Retina (tissue), 1 donor: ENCODE measurements at regions not wholly inside any gene's neighbourhood (a gene's known extent, or its start where the extent isn't known, plus 50 kb on each side); places are given as distances from the start of the nearest gene placed in this dataset.
"Not testable (repeated sequence)": the region's sequence is repeated elsewhere in the genome, so short reads cannot be mapped to it uniquely, and the experiment has no call there.

Experiments
- DNase-seq: peaks from one replicate; pipeline ENCODE4 v3.0.0-alpha.2; 2016

GRCh38 chr13:73547239-73547638 lies 488.4 kb downstream of the KLF5 start:
- DNase-seq, result no peak

DNA sequence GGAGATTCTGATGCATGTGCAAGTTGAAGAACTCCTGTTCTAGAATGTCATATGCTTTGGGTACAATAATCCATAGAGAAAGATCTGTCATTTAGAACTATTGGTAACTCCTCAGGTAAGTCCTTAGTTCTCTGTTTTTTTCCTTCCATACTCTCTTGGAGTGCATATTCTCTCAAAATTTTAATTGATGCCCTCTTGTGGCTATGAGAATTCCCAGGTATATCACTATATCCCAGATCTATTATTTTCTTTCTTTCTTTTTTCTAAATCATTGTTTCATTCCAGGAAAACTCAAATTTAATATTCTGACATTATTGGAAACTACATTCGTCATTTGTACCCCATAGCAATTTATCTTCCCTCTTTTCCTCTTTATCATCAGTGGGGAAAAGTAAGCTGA lies 485.4 kb downstream of the KLF5 start:
- DNase-seq, result no peak

DNA sequence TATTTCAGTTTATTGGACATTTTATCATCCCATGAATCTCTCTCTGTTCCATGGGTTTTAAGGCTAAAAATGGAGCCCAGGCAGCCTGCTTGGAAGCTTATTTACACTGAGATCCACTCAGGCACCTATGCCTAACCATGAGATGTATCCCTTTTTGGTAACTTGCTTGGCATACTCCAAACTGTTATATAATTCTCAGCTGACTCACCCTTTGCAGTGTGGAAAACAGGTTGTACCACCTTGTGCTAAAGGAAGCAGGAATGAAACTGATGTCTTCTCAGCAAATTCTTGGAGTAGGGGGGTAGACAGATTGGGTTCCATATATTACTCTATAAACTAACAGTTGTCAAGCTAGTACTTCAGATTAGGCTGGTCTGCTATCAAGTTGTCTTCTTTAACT lies 483.6 kb downstream of the KLF5 start:
- DNase-seq, result no peak

- no peak for DNase-seq
Observed at GRCh38 chr13:73536865-73537264, 478.1 kb downstream of the KLF5 start.

DNA sequence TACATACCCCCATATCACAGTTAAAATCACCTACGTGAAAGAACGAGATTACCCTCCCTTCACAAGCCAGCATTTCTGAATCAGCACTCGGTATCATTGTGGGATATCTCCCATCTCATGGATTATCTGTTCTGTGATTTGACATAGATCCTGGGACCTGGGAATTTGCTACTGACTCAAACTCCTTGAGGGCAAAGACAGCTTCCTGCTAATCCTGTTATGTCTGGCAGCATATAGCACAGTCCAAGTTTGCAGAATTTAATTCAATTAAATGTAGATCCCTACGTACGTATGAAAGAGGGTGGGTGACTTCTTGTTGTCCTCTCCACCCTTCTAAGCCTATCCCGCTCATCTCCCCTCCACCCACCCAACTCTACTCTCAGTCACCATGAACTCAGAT lies 476.5 kb downstream of the KLF5 start:
- DNase-seq, result no peak

- DNase-seq, result no peak
Observed at GRCh38 chr13:73532987-73533510, 474.2 kb downstream of the KLF5 start.

DNA sequence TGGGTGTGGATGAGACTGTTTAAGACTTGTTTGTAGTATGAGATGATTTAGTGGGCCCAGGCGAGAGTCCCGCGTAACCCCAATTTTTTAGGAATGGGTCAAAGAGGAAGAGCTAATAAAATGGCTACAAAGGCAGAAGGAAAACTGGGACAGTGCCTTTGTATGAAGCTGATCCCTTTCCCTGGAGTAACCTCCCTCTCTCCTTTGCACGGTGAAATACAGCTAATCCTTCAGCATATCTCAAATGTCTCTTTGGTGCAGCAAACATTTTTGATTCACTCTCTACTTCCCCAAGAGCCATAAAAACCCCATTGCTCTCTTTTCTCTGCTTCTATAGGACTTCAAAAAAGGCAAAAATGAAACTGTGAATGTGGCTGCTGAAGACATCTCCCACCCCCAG lies 473.8 kb downstream of the KLF5 start:
- DNase-seq, result no peak

DNA sequence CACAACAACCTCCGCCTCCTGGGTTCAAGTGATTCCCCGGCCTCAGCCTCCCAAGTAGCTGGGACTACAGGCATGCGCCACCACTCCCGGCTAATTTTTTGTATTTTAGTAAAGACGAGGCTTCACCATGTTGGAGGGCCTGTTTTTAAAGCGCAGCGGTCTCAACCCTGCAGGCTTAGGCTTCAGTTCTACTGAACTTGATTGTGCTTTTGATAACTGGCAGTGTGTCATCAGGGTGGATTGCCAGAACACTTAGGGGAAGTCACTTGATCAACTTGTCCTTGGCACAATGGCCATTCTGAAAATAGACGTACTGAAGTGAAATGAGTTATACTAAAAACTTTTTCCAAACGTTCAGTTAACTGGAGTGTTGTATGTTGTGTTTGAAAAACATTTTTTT lies 472.2 kb downstream of the KLF5 start:
- DNase-seq, result no peak

- DNase-seq, result no peak
Observed at GRCh38 chr13:73522937-73523336, 464.1 kb downstream of the KLF5 start.

DNA sequence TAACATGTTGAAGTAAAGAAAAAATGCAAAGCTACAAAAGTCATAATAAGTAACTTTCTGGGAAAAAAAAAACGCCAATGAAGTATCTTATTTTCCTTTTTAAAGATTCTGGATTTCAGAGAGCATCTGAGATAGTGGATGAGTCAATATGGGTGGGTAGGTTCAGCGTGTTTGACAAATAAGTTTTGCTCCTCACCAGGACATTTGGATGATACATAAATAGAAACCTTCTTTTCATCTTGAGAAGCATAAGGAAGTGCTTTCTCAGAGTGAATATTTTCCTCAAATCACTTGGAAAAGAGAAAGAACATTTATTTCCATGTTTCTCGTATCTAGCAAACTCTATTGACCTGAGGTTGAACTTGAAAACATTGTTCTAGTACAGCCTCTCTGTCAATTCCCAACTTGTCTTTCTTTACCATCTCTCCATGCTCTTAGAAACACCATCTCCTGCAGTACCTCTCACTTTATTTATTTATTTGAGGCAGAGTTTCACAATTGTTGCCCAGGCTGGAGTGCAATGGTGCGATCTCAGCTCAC lies 463.2 kb downstream of the KLF5 start:
- no peak for DNase-seq

- DNase-seq, result no peak
Observed at GRCh38 chr13:73521290-73521624, 462.5 kb downstream of the KLF5 start.

DNA sequence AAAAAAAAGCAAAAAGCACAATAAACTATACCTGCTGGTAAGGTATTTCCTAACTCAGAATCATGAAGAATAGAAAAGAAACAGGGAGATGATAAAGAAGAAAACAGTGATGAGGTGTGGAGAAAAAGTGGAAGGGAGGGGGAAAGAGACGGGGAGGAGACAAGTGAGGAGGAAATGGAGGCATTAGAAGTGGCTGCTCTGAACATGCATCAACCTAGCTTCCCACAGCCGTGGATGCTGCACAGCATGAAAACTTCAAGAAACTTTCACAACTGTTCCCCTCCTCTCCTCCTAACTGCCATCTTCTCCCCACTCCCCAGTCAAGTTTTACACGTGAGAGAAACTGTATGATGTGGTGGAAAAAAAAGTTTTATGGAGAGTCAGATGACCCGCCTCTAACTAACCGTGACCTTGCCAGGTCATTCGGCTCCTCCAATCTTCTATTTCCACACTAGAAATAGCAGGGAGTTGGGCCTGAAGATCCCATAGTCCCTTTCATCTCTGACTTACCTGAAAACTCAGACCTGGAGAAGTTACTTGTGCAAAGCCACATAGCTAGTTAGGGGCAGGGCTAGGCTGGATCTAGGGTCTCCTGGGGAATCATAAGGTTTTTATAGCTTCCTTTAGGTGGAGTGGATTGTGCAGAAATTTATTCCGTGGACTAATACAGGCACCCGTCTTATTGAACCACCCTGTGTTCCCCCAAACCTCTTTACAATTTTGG lies 461.9 kb downstream of the KLF5 start:
- no peak for DNase-seq

DNA sequence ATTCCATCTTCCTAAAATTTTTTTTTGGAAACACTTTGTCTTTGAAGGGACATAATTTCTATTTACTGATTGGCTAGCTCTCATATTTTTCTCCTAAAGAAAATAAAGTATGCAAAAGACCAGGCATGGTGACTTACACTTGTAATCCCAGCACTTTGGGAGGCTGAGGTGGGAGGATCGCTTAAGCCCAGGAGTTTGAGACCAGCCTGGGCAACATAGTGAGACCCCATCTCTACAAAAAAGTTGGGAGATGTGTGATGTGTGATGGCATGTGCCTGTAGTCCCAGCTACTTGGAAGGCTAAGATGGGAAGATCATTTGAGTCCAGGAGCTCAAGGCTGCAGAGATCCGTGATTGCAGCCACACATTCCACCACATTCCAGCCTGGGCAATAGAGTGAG lies 461.3 kb downstream of the KLF5 start:
- not testable (repeated sequence) for DNase-seq

GRCh38 chr13:73519396-73520116 lies 460.8 kb downstream of the KLF5 start:
- DNase-seq, result no peak

DNA sequence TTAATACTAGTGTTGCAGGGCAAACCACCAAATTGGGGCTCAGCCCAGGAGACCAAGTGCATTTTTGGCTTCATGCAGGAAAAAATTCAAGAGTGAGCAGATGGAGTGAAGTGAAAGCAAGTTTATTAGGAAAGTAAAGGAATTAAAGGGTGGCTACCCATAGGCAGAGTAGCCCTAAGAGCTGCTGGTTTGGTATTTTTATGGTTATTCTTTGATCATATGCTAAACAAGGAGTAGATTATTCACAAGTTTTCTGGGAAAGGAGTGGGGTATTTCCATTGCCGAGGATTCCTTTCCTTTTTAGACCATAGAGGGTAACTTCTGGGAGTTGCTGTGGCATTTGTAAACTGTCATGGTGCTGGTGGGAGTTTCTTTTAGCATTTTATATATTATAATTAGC lies 459.0 kb downstream of the KLF5 start:
- no peak for DNase-seq

- DNase-seq, result no peak
Observed at GRCh38 chr13:73516731-73517130, 457.9 kb downstream of the KLF5 start.

DNA sequence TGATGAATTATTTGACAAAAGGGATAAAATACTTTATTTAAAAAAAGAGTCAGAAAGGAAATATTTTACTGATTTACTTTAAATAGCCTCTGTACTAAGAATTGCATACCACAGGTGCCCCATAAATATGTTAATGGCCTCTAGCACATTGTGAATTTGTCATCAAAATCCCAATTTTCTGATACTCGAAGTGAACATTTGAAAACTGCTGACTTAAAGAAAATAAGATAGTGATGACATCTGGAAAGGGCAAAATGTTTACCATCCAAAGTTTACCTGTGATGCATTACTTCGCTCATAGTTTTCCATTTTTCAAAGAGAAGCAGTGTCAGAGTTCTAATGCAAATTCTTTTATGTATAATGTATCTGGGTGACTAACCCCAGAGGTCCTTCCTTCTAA lies 455.4 kb downstream of the KLF5 start:
- no peak for DNase-seq

- DNase-seq, result no peak
Observed at GRCh38 chr13:73513751-73514150, 454.9 kb downstream of the KLF5 start.

DNA sequence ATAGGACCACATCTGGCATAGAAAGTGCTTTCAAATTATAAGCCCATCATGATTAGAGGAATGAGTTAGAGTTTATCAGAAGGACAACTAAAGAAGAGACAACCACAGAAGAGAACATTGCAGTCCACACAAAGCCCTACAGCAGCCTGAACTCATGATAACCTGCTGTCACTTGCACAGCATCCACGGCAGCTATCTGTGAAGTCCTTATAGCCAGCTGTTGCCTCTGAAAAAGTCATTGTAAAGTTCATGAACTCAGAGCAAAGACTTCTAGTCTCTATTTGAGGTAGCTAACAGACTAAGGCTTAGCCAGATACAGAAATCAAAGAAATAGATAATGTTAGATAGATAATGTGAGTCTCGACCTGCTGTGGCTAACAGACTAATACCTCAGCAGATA lies 450.0 kb downstream of the KLF5 start:
- no peak for DNase-seq

DNA sequence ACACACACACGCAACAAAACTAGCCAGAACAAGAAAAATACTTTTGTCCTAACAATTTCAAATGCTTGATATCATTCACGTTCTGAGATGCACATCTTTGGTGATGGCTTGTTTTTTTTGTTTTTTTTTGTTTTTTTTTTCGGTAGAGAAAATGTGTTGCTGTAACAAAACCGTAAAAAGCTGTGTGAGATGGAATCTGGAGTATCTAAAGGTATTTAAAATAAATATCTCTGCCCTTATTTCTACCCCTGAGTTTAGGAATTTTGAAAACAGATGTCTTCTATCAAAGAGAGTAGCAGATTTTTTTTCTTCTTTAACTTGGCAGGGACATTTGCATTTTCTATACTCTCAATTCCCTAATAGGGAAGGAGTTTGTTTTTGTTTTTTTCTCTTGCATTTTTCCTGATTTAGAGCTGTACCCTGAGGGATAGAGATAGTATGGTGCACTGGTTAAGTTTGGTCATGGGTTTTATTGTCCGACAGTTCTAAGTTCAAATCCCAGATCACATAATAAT lies 446.6 kb downstream of the KLF5 start:
- DNase-seq, result no peak

DNA sequence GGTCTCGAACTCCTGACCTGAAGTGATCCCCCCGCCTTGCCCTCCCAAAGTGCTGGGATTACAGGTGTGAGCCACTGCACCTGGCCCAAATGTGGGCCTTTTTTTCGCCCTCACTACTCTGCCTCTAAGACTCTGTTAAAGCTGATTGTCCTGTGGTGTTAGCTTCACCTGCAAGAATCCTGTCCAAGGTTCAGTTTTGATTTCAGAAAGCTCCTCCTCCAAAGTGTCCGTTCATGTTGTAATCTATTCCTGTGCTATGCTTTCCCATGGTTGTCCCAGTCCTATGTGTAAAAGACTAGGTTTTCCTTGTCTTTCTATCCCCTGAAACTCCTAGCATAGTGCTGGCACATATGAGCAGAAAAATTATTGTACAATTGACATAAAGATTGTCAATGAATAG lies 440.9 kb downstream of the KLF5 start:
- no peak for DNase-seq

- no peak for DNase-seq
Observed at GRCh38 chr13:73497430-73497829, 438.6 kb downstream of the KLF5 start.

DNA sequence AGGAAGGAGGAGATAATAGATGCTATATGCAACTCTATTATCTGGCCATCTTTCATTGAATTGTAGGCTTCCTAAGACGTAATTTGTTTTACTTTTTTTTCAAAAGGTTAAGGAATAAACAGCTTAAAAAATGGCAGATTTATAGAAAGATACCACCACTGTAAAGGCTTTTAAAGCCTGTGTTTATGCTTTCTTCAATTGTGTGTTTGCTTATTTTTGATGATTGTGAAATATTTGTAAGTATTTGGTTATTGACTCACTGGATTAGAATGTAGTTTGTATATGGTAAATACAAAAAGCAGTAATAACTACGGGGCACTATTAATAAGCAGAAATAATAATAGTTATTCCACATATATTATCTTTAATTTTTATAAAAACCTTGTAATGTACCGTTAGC lies 437.9 kb downstream of the KLF5 start:
- DNase-seq, result no peak

GRCh38 chr13:73492811-73493210 lies 434.0 kb downstream of the KLF5 start:
- no peak for DNase-seq
